ENCODE measurements at regions not wholly inside any gene's neighbourhood (a gene's known extent, or its start where the extent isn't known, plus 50 kb on each side); places are given as distances from the start of the nearest gene placed in this dataset.

DNA sequence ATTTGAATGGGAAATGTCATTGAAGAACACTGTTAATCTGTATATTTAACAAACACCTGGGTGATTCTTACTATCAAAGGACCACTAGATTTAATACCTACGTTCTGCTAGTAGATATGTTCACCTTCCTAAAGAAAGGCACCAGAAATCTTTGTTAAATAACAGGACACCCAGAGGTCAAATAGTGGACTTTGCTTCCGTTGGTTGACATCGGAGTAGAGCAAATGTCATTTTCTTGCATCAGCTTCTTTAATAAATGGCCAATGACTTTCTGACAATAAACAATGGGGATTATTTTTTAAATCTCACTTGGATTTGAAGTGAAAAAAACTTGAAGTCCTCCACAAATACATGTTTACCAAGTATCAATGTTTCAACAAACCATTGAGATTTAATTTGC is 111.1 kb downstream of the LACC1 start:
- TF ChIP-seq, protein P1, sequence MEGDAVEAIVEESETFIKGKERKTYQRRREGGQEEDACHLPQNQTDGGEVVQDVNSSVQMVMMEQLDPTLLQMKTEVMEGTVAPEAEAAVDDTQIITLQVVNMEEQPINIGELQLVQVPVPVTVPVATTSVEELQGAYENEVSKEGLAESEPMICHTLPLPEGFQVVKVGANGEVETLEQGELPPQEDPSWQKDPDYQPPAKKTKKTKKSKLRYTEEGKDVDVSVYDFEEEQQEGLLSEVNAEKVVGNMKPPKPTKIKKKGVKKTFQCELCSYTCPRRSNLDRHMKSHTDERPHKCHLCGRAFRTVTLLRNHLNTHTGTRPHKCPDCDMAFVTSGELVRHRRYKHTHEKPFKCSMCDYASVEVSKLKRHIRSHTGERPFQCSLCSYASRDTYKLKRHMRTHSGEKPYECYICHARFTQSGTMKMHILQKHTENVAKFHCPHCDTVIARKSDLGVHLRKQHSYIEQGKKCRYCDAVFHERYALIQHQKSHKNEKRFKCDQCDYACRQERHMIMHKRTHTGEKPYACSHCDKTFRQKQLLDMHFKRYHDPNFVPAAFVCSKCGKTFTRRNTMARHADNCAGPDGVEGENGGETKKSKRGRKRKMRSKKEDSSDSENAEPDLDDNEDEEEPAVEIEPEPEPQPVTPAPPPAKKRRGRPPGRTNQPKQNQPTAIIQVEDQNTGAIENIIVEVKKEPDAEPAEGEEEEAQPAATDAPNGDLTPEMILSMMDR (IDR thresholded peaks at IDR 0.05) = no peak
- TF ChIP-seq POLR2A (IDR thresholded peaks at IDR 0.05) = no peak

All from transverse colon (tissue), 3 donors.